ENCODE measurements at regions not wholly inside any gene's neighbourhood (a gene's known extent, or its start where the extent isn't known, plus 50 kb on each side); places are given as distances from the start of the nearest gene placed in this dataset.
"Not testable (repeated sequence)": the region's sequence is repeated elsewhere in the genome, so short reads cannot be mapped to it uniquely, and the experiment has no call there.

DNA sequence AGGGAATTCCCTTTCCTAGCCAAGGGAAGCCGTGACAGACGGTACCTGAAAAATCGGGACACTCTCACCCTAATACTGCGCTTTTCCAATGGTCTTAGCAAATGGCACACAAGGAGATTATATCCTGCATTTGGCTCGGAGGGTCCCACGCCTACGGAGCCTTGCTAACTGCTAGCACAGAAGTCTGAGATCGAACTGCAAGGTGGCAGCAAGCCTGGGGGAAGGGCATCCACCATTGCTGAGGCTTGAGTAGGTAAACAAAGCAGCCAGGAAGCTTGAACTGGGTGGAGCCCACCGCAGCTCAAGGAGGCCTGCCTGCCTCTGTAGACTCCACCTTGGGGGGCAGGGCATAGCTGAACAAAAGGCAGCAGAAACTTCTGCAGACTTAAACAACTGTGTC lies 560.6 kb downstream of the SOX5 start:
- DNase-seq, result not testable (repeated sequence)

DNA sequence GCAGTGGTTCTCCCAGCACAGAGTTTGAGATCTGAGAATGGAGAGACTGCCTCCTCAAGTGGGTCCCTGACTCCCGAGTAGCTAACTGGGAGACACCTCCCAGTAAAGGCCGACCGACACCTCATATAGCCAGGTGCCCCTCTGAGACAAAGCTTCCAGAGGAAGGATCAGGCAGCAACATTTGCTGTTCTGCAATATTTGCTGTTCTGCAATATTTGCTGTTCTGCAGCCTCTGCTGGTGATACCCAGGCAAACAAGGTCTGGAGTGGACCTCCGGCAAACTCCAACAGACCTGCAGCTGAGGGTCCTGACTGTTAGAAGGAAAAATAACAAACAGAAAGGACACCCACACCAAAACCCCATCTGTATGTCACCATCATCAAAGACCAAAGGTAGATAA lies 560.2 kb downstream of the SOX5 start:
- not testable (repeated sequence) for DNase-seq

DNA sequence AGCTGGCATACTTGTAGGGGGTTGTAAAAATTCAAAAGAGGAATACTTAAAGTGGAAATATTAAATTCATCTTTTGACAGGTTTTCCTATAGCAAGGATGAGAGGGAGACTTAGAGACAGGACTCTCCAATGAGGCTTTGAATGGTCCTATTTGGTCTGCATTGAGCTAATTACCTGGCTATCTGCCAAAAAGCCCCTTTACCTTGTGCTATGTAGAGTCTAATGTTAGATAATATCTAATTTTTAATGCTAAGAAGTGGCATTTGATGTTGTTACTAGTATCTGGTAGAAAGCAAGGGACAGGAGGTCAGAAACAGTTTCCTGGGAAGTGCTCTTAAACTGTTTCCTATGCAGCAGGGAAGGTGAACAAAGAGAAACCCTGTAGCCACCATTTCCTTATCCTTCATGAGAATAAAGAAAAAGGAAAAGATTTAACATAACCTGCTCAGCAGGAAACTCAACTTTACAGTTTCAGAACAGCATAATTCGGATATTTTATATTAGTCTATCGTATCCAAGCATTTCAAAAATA lies 550.0 kb downstream of the SOX5 start:
- DNase-seq, result no peak

DNA sequence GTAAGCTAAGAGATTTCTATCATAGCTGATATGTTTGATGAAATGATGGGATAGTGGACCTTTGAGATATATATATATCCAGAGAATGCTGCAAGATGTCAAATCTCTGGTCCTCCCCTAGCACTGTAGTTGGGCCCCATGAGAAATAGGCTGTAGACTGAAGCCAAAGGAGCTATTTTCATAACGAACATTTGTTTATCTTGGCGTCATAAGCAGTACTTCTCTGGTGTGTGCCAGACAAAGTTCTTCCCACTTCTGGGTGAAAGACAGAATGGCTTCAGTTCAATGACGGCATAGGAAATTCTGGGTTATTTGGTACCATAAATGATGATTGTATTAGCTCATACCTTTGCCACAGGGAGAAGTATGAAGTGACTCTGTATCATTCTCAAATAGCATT lies 534.3 kb downstream of the SOX5 start:
- DNase-seq, result no peak

DNA sequence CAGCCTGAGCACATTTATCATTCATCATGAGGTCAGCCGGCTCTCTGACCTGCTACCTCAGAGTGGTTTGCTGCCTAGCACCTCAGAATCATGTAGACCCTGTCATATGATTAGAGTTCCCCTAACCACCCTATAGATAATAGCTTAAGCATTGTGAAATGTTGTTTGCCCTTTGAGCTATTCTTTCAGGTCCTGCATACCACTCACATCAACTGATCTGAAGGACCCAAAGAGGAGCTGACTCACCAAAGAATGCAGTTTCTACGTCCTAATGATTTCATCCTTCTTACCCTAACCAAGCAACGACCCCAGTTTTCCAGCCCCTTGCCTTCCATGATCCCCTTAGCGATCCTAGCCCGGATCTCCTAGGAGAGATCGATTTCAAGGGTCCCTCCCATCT lies 527.9 kb downstream of the SOX5 start:
- DNase-seq, result no peak

DNA sequence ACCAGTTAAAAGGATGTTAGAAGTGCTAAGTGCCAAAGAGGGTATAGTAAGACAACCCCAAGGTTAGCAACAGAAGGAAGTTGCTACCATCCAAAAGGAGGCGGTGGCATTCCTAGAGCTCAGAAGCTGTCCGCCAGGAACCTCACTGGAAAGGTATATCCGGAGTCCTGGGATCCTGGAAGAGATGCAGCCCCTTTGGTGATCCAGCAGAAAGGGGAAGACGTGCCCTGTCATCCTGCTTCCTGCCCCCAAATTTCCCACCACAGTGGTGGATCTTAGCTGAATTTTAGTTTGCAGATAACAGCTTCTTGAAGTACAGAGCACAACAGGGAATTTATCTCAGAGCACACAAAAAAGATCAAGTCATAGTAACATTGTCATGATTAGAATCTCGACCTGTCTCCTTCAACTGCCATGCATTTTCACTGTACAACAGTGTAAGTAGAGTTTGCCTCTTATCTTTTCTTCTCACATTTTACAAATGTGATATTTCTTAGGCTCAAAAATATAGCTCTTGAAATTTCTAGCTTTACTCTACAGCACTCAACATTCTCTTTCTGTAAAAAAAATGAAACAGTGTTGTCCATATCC lies 526.3 kb downstream of the SOX5 start:
- DNase-seq, result no peak

DNA sequence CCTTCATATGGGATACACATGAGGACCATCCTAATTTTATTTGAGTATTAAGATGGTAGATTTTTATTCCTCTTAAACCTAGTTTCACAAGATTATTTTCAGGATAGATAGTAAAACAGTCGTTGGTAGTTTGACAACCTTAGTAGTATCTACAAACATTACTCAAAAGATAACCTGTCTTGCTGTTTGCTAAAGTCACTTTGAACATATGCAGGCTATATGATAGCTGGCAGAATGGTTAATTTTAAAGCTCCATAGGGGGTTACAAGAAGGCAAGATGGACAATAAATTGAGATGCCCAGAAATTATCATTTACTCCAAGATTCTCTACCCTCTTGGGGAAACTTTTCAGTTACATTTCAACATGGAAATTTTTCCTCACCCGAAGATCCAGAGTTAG lies 525.7 kb downstream of the SOX5 start:
- no peak for DNase-seq

GRCh38 chr12:23424685-23425084 lies 524.8 kb downstream of the SOX5 start:
- no peak for DNase-seq

- DNase-seq, result no peak
These were observed 523.1 kb downstream of the SOX5 start for GRCh38 chr12:23426328-23426727.

DNA sequence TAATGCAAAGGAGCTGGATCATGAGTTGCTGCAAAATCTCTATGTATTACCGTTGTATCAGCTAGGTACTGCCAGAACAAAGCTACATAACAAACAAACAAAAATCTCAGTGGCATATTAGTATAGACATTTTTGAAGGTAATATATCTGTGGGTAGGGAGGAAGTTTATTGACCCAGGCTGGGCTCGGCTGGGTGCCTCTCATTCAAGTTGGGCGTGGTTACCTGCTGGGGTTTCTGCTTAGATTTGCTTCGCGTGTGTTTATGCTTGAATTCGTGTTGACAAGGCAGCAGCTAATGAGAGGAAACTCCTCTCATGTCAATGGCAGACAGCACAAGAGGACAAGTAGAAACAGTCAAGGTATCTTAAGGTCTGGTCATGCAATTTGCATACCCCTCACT lies 520.7 kb downstream of the SOX5 start:
- DNase-seq, result no peak

GRCh38 chr12:23431006-23431405 lies 518.5 kb downstream of the SOX5 start:
- DNase-seq, result no peak

DNA sequence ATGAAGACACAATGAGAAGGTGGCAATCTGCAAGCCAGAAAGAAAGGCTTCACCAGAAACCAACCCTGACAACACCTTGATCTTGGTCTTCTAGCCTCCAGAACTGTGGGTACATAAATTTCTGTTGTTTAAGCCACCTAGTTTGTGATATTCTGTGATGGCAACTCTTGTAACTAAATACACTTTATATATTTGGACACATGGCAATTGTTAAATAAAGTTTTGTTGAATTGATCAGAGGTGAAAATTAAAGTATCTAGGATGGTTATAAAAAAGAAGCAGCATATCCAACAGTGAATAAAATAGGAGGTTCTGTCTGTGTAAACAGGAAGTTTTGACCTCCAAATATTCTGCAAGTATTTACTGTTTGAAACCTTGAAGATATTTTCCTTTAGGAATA lies 516.3 kb downstream of the SOX5 start:
- DNase-seq, result no peak

GRCh38 chr12:23434154-23434553 lies 515.3 kb downstream of the SOX5 start:
- no peak for DNase-seq

DNA sequence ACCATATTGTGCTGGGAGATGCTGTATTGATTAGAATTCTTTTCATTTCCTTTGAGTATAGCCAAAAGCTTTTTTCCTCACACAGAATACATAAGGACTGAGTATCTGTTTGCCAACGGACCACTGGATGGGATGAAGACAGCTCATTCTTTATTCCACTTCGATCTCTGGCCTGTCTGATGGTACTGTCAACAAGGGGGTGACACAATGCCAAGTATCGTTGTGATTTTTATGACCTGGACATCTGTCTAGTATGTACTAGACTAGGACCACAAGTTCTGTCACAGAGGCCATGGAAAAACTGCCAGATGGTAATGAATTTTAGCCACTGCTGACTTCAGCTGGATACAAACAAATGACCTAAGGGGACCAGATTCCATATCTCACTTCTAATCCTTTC lies 502.7 kb downstream of the SOX5 start:
- no peak for DNase-seq

DNA sequence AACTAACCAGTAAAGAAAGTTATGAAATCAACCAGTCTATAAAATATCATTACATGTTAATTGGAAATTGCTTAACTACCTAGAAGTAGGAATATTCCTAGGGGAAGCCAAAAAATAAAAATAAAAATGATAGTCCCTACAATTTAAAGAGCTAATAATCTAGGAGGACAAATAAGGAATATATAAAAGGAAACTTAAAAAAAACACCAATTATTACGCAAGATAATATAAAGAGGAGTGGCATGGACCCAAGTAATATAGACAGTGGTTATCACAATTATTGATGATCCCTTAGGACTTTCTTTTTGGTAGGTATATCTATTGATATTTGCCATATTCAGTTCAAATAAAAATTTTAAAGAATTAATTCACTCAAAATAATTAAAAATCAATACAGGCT lies 498.7 kb downstream of the SOX5 start:
- no peak for DNase-seq

DNA sequence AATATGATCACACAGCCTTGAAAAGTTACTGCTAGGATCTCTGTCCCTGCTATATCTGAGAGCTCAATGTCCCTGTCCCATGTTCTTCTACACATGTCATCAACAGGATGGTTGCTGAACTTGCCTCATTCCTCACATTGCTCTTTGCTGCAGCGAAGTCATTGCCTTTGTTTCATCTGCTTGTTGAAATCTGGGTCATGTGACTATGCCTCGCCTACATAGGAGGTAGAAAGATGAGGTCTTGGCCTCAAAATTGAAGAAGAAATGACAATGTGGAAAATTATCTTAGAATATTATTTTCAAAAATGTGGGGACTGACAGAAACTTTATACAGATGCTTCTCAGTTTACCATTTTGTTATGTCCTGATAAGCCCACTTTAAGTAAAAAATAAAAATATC lies 494.2 kb downstream of the SOX5 start:
- no peak for DNase-seq

DNA sequence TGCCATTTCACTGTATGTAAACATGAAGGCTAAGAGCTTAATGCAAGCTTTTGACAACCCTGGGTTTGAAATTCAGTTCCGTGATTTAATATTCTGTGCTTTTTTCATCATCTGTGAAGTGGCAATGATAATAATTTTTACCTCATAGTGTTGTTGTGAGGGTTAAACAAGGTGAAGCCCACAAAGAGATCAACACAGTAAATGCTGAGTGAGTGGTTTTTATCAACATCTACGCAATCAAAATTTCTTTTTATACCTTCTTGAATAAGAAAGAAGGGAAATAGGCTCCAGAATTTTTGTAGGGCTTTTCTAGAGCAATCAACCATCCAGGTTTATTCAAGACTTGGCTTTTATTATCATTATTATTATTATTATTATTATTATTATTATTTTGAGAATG lies 490.8 kb downstream of the SOX5 start:
- DNase-seq, result no peak

DNA sequence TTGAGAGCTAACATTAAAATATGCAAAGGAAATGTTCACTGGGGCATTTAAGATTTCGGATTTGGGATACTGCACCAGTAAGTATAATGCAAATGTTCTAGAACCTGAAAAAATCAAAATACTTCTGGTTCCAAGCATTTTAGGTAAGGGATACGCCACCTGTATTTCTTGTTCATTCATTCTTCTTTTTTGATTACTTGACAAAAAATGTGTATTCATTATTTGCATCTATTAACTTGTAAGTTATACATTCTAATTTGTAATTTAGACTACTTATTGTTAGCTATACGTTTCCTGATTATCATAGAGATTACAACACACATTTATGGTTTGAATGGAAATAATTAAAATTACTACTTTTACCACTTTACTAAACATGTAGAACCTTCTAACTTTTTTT lies 486.9 kb downstream of the SOX5 start:
- no peak for DNase-seq

DNA sequence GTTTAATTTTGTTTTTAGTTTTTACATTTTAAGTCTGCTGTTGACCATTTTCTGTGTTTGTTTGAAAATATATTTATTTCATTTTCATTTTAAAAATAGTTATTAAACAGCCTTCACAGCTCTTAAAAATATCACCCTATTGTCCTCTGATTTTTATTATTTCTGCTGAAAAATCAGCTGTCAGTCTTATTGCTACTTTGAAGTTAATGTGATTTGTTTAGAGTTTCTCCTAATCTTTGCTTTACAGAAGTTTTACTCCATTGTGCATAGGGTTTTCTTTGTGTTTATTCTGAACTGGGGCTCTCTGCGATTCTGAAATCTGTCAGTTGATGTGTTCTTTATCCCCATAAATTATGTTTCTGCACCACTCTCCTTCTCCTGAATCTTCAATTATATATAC lies 486.3 kb downstream of the SOX5 start:
- no peak for DNase-seq

- DNase-seq, result no peak
These were observed 485.1 kb downstream of the SOX5 start for GRCh38 chr12:23464241-23464812.

GRCh38 chr12:23472329-23472971 lies 477.0 kb downstream of the SOX5 start:
- DNase-seq, result no peak

GRCh38 chr12:23473071-23473470 lies 476.4 kb downstream of the SOX5 start:
- no peak for DNase-seq

DNA sequence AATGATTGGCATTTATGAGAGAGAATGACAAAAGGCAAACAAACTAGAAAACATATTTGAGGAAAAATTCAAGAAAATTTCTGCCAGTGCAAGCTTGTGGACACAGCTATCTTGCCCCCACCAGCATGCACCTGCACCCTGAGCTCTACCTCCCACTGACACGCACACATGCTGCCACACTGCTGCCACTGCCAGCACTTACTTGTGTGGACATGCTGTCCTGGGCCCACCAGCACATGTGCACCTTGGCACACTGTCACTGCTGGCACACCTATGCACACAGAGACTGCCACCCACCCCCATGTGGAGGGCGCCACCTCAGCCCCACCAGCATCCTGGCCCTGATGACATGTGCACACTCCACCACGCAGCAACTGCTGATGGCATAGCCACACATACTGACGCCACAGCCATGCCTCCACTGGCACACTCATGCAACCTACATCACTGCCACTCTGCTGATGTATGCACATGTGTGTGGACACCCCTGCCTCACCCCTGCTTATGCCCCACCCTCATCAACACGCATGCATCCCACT lies 475.0 kb downstream of the SOX5 start:
- no peak for DNase-seq

Data from COR-L47 (cell line).